ENCODE measurements at regions not wholly inside any gene's neighbourhood (a gene's known extent, or its start where the extent isn't known, plus 50 kb on each side); places are given as distances from the start of the nearest gene placed in this dataset.

DNA sequence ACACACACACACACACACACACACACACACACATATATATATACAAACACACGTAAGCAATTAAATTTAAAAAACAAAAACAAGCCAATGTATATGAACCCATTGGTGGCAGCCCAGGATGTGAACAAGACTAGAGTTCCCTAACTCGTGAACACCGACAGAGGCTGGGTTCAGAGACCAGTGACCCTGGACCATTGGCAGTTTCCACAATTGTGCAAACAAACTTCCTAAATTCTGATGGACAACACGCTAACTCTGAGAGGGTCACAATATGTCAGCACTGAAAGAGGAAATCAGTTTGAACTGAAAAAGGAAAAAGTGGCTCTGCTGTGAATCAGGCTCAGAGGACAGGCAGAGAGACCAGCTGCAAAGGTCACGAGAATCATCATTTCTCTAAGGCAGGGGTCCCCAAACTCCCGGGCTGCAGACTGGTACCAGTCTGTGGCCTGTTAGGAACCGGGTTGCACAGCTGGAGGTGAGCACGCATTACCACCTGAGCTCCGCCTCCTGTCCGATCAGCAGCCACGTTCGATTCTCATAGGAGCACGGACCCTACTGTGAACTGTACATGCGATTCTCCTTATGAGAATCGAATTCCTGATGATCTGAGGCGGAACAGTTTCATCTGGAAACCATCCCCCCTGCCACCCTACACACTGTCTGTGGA, 50.5 kb upstream of the ERO1B start:
- H3K4me2 ChIP-seq: no peak overlapping the region
- H3K27ac ChIP-seq: no peak overlapping the region
- WGBS (ENCODE audit: missing lambda C conversion rate): 69% methylated on average over 16 of the region's 16 CpGs
- H3K9me3 ChIP-seq: no peaks in the 10 kb centered on the region
- FAIRE-seq: no peak
- no peak for DNase-seq (ENCODE audit: low read depth in 1 of 2, low spot score in 1 of 2)
- no peaks in the 10 kb centered on the region for H3K4me1 ChIP-seq
- no peak for TF ChIP-seq ZC3H11A (IDR thresholded peaks at IDR 0.05)
- no peak overlapping the region for H3K4me3 ChIP-seq
- POLR2A ChIA-PET: no interaction called here
- CTCF ChIA-PET: no interaction called here
- ATAC-seq: no peak

Data from A549 (cell line).